Neural cell (in vitro differentiated cells): ENCODE measurements at regions not wholly inside any gene's neighbourhood (a gene's known extent, or its start where the extent isn't known, plus 50 kb on each side); places are given as distances from the start of the nearest gene placed in this dataset.

ENCODE experiments used
- EP300 ChIP-seq: fragments of 450-650 bp; conservative IDR thresholded peaks from 2 replicates; pipeline ENCODE4 v1.6.1; 2014; ENCODE audit warnings: antibody characterized with exemption, mild to moderate bottlenecking, moderate library complexity; ENCODE audit not compliant: poor library complexity, severe bottlenecking
- EZH2 ChIP-seq: fragments of 200-600, 300-800 bp; shearing (Covaris generic), sonication (generic); IDR thresholded peaks from 2 replicates; pipeline ENCODE4 v1.6.1; 2014; ENCODE audit warnings: antibody characterized with exemption, low read length, borderline replicate concordance, mild to moderate bottlenecking; ENCODE audit not compliant: insufficient read depth, poor library complexity, severe bottlenecking
- POLR2AphosphoS5 ChIP-seq: IDR thresholded peaks from 2 replicates; pipeline ENCODE4 v1.6.1; 2012
- RAD21 ChIP-seq: fragments of 450-650 bp; conservative IDR thresholded peaks from 2 replicates; pipeline ENCODE4 v1.6.1; 2014; ENCODE audit warnings: antibody characterized with exemption, mild to moderate bottlenecking, moderate library complexity
- REST ChIP-seq: IDR thresholded peaks from 2 replicates; pipeline ENCODE4 v1.6.1; 2012; ENCODE audit warnings: borderline replicate concordance
- SMC3 ChIP-seq: fragments of 450-650 bp; conservative IDR thresholded peaks from 2 replicates; pipeline ENCODE4 v1.6.1; 2014; ENCODE audit warnings: antibody characterized with exemption, mild to moderate bottlenecking, moderate library complexity; ENCODE audit not compliant: poor library complexity
- TF ChIP-seq, protein P1 (sequence below): fragments of 450-650 bp; IDR thresholded peaks from 2 replicates; pipeline ENCODE4 v1.5.1; 2014; ENCODE audit warnings: antibody characterized with exemption, mild to moderate bottlenecking, moderate library complexity; ENCODE audit not compliant: poor library complexity, severe bottlenecking

DNA sequence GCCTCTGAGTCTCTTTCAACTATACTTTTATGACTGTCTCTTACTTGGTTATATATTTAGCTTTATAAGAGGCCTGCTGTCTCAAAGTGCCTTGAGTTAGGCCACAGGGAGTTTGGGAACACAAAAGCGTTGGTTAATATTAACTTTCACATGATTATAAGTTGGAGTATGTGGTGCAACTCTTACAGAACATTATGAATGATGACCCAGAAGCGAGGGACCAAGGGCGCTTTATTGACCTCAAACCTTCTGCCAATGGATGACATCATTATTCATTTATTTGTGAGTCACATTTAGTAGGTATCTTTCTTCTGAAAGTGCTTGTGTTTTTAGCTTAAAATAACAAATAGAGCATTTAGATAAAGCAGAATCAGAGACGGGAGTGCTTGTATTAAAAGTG is 298.0 kb upstream of the ZC3H12C start:
- TF ChIP-seq EP300 (no peak), RAD21 (no peak), REST (no peak), EZH2 (no peak), POLR2AphosphoS5 (no peak), SMC3 (no peak)
- TF ChIP-seq, protein P1, sequence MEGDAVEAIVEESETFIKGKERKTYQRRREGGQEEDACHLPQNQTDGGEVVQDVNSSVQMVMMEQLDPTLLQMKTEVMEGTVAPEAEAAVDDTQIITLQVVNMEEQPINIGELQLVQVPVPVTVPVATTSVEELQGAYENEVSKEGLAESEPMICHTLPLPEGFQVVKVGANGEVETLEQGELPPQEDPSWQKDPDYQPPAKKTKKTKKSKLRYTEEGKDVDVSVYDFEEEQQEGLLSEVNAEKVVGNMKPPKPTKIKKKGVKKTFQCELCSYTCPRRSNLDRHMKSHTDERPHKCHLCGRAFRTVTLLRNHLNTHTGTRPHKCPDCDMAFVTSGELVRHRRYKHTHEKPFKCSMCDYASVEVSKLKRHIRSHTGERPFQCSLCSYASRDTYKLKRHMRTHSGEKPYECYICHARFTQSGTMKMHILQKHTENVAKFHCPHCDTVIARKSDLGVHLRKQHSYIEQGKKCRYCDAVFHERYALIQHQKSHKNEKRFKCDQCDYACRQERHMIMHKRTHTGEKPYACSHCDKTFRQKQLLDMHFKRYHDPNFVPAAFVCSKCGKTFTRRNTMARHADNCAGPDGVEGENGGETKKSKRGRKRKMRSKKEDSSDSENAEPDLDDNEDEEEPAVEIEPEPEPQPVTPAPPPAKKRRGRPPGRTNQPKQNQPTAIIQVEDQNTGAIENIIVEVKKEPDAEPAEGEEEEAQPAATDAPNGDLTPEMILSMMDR, result no peak
